HG03575 (cell line): ENCODE measurements at regions not wholly inside any gene's neighbourhood (a gene's known extent, or its start where the extent isn't known, plus 50 kb on each side); places are given as distances from the start of the nearest gene placed in this dataset.
"Not testable (repeated sequence)": the region's sequence is repeated elsewhere in the genome, so short reads cannot be mapped to it uniquely, and the experiment has no call there.

Experiments used
- ATAC-seq: cut with Tn5 transposase; IDR thresholded peaks from one replicate; pipeline ENCODE4 v1.9.1; 2021; ENCODE audit not compliant: unreplicated experiment, insufficient number of reproducible peaks, low FRiP score; ENCODE audit errors: extremely low read depth

DNA sequence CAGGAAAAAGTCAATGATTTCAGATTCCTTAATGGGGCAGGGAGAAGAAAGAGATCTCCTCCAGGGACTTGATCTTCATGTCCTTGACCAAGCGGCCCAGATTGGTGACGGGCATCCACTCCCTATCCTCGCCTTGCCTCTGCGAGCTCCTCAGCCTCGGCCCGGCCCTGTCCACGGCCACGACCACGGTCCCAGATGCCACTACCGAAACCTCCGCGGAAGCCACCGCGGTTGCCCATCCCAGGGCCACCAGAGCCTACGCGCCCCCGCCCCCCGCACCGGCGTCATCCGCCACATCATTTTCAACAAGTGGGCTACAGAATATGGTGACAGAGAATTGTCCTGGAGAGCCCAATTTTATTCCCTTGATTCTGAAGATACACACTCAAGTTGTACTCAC lies 751.2 kb upstream of the PABPC4L start:
- no peak for ATAC-seq

DNA sequence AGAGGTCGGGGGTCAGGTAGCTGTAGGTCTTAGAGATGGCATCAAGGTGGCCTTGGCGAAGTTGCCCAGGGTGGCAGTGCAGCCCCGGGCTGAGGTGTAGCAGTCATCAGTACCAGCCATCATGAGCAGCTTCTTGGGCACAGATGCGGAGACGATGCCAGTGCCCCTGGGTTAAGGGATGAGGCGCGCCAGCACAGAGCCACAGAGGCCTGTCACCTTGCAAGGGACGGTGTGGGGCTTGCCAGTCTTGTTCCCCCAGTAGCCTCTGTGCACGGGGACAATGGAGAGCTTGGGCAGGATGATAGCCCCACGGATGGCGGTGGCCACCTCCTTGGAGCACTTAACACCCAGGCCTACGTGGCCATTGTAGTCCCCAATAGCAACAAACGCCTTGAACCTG lies 750.7 kb upstream of the PABPC4L start:
- ATAC-seq = no peak

GRCh38 chr4:134948110-134948642 lies 746.6 kb upstream of the PABPC4L start:
- ATAC-seq = no peak

- no peak for ATAC-seq
Observed at GRCh38 chr4:134944115-134944514, 742.5 kb upstream of the PABPC4L start.

DNA sequence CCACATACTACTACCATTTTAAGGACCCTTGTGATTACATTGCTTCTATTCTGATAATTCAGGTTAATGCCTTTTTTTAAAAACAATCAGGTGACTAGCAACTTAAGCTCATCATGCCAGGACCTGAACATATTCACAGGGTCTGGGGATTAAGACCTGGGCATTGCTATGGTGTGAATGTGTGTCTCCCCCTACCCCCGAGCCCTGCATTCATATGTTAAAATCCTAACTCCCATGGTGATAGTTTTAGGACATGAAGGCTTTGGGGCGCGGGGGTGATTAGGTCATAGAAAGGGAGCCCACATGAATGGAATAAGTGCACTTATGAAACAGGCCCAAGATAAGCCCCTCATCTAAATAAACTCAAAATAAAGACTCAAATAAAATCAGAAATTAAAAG lies 734.4 kb upstream of the PABPC4L start:
- ATAC-seq = no peak

- no peak for ATAC-seq
Observed at GRCh38 chr4:134935320-134935719, 733.7 kb upstream of the PABPC4L start.

DNA sequence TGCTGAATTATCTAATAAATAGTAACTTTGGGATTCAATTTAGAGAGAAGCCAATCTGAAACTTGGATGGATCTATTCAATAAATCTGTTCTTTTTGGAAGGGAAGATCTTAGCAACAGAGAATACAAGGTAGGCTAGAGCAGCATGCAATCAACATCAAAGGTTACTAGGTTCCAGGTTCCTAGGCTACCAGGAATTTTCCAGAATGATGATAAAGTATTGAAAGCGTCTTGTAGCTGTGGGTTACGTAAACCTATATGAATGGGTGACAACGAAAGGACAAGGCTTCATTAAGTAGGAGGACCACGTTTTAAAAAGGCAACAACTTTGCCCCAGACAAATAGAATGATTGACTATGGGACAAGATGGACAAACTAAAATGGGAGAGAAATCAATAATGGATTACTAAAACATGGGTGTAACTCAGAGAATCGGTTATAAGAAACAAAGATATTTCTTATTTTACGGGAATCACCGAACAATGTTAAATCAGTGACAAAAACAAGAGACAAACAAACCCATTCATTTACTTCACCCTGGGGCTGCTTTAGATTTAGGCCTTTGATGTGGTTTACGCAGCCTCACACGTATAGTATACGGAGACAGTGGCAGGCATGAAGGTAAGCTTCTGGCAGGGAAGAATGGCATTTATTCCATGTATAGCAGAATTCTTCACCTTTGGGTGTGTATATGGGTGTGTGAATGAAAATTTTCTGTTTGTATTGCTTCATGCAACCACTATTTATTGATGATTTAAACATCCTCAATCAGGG lies 732.6 kb upstream of the PABPC4L start:
- ATAC-seq = no peak

DNA sequence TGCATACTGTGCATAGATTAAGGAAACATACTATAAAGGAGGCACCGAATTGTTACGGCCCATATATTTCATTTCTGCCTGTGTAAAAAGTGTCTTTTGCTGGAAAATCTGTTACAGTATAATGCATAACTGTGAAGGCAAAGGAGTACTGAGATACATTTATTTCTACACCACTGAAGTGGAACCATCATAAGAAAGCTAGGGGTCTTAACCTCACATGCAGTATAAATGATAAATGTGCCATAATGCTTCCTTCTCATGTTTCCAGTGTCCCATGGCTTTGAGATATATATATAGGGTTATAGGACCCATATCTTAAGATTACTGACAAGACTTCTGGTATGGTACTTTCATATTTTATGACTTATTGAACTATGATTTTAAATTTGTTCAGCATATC lies 713.8 kb upstream of the PABPC4L start:
- ATAC-seq = no peak

DNA sequence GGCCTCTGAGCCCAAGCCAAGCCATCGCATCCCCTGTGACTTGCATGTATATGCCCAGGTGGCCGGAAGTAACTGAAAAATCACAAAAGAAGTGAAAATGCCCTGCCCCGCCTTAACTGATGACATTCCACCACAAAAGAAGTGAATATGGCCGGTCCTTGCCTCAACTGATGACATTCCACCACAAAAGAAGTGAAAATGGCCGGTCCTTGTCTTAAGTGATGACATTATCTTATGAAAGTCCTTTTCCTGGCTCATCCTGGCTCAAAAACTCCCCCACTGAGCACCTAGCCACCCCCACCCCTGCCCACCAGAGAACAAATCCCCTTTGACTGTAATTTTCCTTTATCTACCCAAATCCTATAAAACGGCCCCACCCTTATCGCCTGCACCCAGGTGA lies 712.7 kb upstream of the PABPC4L start:
- not testable (repeated sequence) for ATAC-seq

- no peak for ATAC-seq
Observed at GRCh38 chr4:134911941-134912340, 710.4 kb upstream of the PABPC4L start.

DNA sequence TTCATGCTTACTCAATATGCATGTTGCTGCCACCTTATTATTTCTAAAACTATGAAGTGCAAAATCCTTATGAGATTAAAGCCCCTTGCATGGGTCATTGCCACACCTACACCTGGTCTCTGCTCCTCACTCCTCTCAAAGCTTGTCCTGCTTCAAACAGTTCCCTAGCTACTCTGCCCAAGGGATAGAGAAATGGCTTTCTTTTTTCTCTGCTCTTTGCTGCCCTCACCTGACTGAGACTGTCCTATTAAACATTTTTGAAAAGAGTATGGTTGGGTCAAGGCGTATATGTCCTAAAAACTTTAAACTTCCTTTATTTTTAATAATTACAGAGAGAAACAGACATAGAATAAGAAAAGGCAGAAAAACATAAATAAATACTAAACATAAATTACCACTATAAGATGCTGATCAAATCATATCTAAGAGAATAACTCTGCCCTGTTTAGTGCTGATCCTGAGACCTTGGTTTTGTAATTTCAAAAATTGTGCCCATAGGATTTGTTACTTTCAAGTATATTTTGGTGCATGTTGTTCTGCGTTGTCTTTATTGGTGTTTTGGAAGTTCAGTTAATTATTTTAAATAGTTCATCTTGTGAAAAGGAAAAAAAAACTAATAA lies 704.9 kb upstream of the PABPC4L start:
- no peak for ATAC-seq

- no peak for ATAC-seq
Observed at GRCh38 chr4:134905061-134905460, 703.5 kb upstream of the PABPC4L start.

DNA sequence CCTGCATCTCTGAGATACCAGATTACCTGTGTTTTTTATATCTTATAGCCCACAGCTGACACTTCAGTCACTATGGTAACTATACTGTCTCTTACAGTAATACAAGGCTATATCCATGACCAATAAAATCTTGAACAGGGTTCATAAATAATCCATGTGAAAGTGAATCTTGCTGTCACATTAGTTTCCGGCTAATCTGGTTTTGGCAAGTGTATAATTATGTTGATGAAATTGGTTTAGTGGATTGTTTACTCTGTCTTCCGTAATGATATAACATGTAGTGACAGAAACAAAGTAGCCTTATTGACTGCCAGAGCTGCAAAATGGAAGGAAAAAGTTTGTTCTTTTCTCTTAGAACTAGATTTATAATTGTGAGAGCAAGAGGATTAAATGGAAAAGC lies 686.6 kb upstream of the PABPC4L start:
- ATAC-seq = no peak

GRCh38 chr4:134885436-134885835 lies 683.8 kb upstream of the PABPC4L start:
- ATAC-seq = no peak

DNA sequence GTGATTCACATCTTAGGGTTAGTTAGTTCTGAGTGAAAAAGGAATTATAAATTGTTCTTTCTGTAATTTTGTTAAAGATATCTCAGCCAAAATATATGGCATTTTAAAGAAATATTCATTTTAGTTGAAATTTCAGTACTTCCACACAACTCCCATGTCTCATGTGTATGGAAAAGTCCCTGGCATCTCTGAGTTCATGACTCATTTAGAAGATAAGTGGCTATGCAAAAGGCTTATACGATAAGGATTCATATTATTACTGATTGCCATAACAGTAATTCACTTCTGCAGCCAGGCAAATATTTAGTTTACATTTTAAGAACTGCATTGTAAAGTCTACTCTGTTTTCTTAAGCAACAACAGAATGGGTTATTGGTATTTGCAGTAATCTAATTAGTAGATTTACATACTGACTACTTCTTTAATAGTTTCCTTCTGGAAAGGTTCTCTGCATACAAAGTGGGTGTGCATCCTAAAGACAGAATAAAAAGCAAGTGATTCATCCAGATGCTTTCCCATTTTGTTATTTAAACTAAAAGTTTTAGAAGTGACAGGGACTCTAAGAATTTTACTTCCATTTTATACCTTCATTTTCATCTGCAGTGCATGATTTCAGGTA lies 682.4 kb upstream of the PABPC4L start:
- no peak for ATAC-seq

DNA sequence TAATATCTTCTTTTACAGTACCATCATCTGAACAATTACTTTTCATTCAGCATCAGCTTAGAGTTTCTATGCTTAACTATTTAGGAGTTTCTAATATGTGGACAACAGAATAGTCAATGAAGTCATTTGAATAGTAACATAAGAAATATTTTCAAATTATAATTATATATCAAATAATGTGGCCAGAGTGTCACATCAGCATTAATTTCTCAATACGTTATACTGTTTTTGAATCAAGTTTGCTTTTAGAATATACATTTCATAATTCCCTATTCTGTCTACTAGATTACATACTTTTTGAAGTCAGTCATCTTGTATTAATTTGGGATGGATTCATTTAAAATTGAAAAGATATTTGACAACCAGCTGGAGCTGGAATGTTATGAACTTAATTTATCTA lies 677.4 kb upstream of the PABPC4L start:
- no peak for ATAC-seq

GRCh38 chr4:134867027-134867426 lies 665.4 kb upstream of the PABPC4L start:
- no peak for ATAC-seq

DNA sequence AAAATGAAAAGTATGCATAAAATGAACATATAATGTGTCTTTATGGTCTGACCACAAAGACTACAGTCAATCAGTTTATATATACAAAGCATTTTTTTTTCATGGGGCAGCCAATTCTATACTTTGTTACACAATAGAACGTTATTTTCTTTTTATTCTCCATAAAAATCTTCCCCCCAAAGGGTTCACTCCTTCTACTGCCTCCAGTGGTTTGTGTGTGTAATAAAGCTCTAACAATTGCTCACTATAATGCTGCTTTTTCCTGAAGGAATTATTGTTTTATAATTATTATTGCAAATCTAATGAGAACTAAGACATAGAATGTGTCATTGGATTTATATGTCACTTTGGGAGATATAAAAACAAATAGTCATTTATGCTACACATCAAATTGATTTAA lies 664.1 kb upstream of the PABPC4L start:
- no peak for ATAC-seq

GRCh38 chr4:134862116-134862515 lies 660.5 kb upstream of the PABPC4L start:
- ATAC-seq = no peak

- no peak for ATAC-seq
Observed at GRCh38 chr4:134848681-134849080, 647.1 kb upstream of the PABPC4L start.
